NT2/D1 (cell line): ENCODE measurements at regions not wholly inside any gene's neighbourhood (a gene's known extent, or its start where the extent isn't known, plus 50 kb on each side); places are given as distances from the start of the nearest gene placed in this dataset.

ENCODE experiments used
- SUZ12 ChIP-seq: IDR thresholded peaks from 2 replicates; pipeline ENCODE4 v1.6.1; 2011; ENCODE audit not compliant: insufficient read length, insufficient read depth; ENCODE audit errors: extremely low read depth
- ZNF274 ChIP-seq: IDR thresholded peaks from 2 replicates; pipeline ENCODE4 v1.6.1; 2011; ENCODE audit warnings: mild to moderate bottlenecking, low read depth, low read length

DNA sequence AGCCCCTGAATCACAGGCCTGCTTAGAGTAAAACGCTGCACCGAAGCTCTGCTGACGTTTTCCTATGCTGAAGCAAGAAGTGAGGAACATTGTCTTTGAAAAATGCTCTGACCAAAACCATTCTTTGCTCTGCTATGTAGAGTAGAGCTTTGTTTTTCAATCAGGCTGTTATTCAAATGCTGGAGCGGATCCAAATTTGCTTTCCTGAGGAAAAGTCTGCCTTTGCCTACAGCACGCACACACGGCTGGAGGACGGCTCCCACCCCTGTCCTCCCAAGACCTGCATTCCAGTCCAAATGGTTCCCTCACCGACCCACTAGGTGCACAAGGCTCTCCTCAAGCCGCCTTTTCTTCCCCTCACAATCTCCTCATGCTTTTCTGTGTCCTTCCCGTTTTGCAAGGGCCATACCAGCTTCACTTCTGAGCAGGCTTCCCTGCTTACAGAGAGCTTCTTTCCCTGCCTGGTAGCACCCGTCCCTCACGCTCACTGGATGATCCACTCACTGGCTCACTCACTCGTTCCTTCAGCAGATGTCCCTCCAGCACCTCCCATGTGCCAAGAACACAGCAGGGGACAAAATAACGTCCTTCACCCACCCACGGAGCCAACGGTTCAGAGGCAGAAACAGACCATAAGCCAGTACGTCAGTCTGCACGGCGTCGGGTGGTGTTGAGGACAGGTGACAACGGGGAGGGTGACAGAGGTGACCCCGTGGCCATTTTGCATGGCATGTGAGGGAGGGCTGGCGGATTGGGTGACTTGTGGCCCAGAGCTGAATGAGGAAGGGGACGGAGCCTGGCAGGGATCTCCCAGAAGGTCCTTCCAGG is 137.9 kb upstream of the NEDD9 start:
- TF ChIP-seq ZNF274, result no peak
- TF ChIP-seq SUZ12, result no peak
